Inflammatory macrophage treated with lipopolysaccharide for 4 hours (primary cell): ENCODE measurements at regions not wholly inside any gene's neighbourhood (a gene's known extent, or its start where the extent isn't known, plus 50 kb on each side); places are given as distances from the start of the nearest gene placed in this dataset.

Experiments used
- DNase-seq: peaks from one replicate; pipeline ENCODE4 v3.0.0-alpha.2; 2020

- DNase-seq: no peak
Measured at GRCh38 chr2:12062053-12062395, 315.6 kb downstream of the LPIN1 start.

GRCh38 chr2:12063210-12063609 lies 316.8 kb downstream of the LPIN1 start:
- DNase-seq: no peak

- DNase-seq: no peak
Measured at GRCh38 chr2:12064153-12064552, 317.7 kb downstream of the LPIN1 start.

- no peak for DNase-seq
Measured at GRCh38 chr2:12066116-12066515, 319.7 kb downstream of the LPIN1 start.

GRCh38 chr2:12066986-12067385 lies 320.6 kb downstream of the LPIN1 start:
- no peak for DNase-seq

GRCh38 chr2:12068796-12069538 lies 322.5 kb downstream of the LPIN1 start:
- DNase-seq: no peak

- no peak for DNase-seq
Measured at GRCh38 chr2:12070153-12070552, 323.7 kb downstream of the LPIN1 start.

- DNase-seq: no peak
Measured at GRCh38 chr2:12070581-12070980, 324.1 kb downstream of the LPIN1 start.

- DNase-seq: peak; percentile 47
Measured at GRCh38 chr2:12071318-12071717, 324.9 kb downstream of the LPIN1 start.

GRCh38 chr2:12073217-12073852 lies 326.9 kb downstream of the LPIN1 start:
- no peak for DNase-seq

- DNase-seq: no peak
Measured at GRCh38 chr2:12074126-12074844, 327.9 kb downstream of the LPIN1 start.

- no peak for DNase-seq
Measured at GRCh38 chr2:12074845-12075217, 328.4 kb downstream of the LPIN1 start.

- no peak for DNase-seq
Measured at GRCh38 chr2:12075603-12076002, 329.2 kb downstream of the LPIN1 start.

GRCh38 chr2:12076810-12077209 lies 330.4 kb downstream of the LPIN1 start:
- no peak for DNase-seq

- no peak for DNase-seq
Measured at GRCh38 chr2:12080360-12080759, 333.9 kb downstream of the LPIN1 start.

- DNase-seq: no peak
Measured at GRCh38 chr2:12081481-12082210, 335.2 kb downstream of the LPIN1 start.

- no peak for DNase-seq
Measured at GRCh38 chr2:12083081-12083581, 336.7 kb downstream of the LPIN1 start.

GRCh38 chr2:12083713-12084419 lies 337.4 kb downstream of the LPIN1 start:
- no peak for DNase-seq

- no peak for DNase-seq
Measured at GRCh38 chr2:12087175-12087574, 340.7 kb downstream of the LPIN1 start.

GRCh38 chr2:12087671-12088380 lies 341.4 kb downstream of the LPIN1 start:
- no peak for DNase-seq

- no peak for DNase-seq
Measured at GRCh38 chr2:12089001-12089400, 342.6 kb downstream of the LPIN1 start.

GRCh38 chr2:12089496-12089895 lies 343.1 kb downstream of the LPIN1 start:
- no peak for DNase-seq
